Chondrocyte (in vitro differentiated cells): ENCODE measurements at regions not wholly inside any gene's neighbourhood (a gene's known extent, or its start where the extent isn't known, plus 50 kb on each side); places are given as distances from the start of the nearest gene placed in this dataset.

Experiments used
- DNase-seq: peaks from one replicate; pipeline ENCODE4 v3.0.0; 2021; ENCODE audit warnings: mixed read lengths, low spot score
- H3K27ac Mint-ChIP-seq: one replicate; pipeline ENCODE4 v1.8.0; 2021; ENCODE audit warnings: mild to moderate bottlenecking, moderate library complexity, mixed read lengths; ENCODE audit not compliant: unreplicated experiment
- H3K27me3 Mint-ChIP-seq: 2 replicates; pipeline ENCODE4 v1.8.0; 2021; ENCODE audit warnings: low read depth, mixed read lengths
- H3K36me3 Mint-ChIP-seq: 2 replicates; pipeline ENCODE4 v1.8.0; 2021; ENCODE audit warnings: low read depth, mixed read lengths
- H3K4me1 Mint-ChIP-seq: 2 replicates; pipeline ENCODE4 v1.8.0; 2021; ENCODE audit warnings: low read depth, mild to moderate bottlenecking, mixed read lengths
- H3K4me3 Mint-ChIP-seq: one replicate; pipeline ENCODE4 v1.8.0; 2021; ENCODE audit warnings: mild to moderate bottlenecking, moderate library complexity, mixed read lengths; ENCODE audit not compliant: unreplicated experiment
- H3K9me3 Mint-ChIP-seq: 2 replicates; pipeline ENCODE4 v1.8.0; 2021; ENCODE audit warnings: low read depth, mixed read lengths
- TF ChIP-seq, protein P1 (sequence below): fragments of 200-600 bp; sonication (generic); IDR thresholded peaks from 2 replicates; pipeline ENCODE4 v1.5.0; 2021; ENCODE audit warnings: antibody characterized with exemption, mild to moderate bottlenecking, moderate library complexity

DNA sequence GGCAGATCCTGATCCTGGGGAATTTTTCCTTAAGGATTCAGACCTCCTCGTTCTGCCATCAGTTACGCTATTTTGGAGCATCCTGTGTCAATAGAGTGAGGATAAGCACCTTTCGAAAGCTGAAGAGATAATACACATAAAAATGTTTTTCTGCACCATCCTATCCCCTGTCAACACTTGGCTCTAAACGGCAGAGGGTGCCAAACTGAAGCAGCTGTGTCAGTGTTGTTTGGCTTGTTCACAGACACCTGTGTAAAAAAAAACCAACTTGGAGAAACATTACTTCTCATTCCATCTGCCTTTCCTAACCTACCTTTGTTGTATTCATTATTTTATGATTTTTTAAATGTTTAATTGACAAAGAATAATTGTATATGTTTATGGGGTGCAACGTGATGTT is 417.0 kb upstream of the DDI1 start:
- Mint-ChIP-seq H3K4me1 (no peaks in the 10 kb centered on the region), H3K4me3 (no peak overlapping the region), H3K36me3 (peaks cover under 1% of the 10 kb centered on the region), H3K27ac (no peak overlapping the region), H3K9me3 (no peaks in the 10 kb centered on the region), H3K27me3 (peaks cover under 1% of the 10 kb centered on the region)
- DNase-seq: no peak
- TF ChIP-seq, protein P1, sequence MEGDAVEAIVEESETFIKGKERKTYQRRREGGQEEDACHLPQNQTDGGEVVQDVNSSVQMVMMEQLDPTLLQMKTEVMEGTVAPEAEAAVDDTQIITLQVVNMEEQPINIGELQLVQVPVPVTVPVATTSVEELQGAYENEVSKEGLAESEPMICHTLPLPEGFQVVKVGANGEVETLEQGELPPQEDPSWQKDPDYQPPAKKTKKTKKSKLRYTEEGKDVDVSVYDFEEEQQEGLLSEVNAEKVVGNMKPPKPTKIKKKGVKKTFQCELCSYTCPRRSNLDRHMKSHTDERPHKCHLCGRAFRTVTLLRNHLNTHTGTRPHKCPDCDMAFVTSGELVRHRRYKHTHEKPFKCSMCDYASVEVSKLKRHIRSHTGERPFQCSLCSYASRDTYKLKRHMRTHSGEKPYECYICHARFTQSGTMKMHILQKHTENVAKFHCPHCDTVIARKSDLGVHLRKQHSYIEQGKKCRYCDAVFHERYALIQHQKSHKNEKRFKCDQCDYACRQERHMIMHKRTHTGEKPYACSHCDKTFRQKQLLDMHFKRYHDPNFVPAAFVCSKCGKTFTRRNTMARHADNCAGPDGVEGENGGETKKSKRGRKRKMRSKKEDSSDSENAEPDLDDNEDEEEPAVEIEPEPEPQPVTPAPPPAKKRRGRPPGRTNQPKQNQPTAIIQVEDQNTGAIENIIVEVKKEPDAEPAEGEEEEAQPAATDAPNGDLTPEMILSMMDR: peak; percentile 45

DNA sequence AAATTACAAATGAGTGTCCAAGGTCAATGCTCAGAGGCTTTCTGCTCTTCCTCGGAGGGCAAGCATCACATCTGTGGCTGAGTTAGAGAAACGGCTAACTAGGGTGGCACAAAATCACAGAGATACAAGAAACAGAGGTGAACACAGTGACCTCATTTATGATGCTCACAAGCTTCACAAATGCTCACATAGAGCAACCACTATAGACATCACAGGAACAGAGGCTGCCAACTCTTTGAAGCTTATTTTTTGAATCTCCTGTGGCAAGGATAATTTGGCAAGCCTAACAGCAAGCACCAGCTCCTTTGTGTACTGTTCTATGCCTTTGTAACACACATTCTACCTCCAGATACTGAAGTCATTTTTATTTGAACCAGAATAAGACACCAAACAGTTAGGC is 416.5 kb upstream of the DDI1 start:
- no peaks in the 10 kb centered on the region for H3K36me3 Mint-ChIP-seq
- no peak for DNase-seq
- TF ChIP-seq, protein P1: no peak
- no peak overlapping the region for H3K27ac Mint-ChIP-seq
- no peaks in the 10 kb centered on the region for H3K9me3 Mint-ChIP-seq
- peaks cover 2% of the 10 kb centered on the region for H3K4me1 Mint-ChIP-seq
- H3K4me3 Mint-ChIP-seq: no peak overlapping the region
- no peaks in the 10 kb centered on the region for H3K27me3 Mint-ChIP-seq

DNA sequence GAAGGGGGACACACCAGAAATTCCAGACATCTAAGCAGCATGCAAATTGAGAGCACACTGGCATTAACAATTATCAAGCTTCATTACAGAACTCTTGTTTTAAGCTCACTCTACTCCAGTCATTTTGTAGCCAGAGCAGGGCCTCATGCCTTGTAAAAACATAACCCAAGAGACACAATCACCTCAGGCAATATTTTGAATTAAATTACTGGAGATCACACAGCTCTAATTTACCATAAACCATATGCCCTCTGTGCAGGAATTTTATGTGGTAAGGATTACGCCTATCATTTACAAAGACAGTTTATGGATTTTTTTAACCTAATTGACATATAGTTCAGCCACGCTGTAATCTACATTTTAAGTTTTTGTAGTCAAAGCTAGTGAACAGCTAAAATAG is 414.1 kb upstream of the DDI1 start:
- TF ChIP-seq, protein P1: no peak
- H3K4me3 Mint-ChIP-seq: no peak overlapping the region
- H3K36me3 Mint-ChIP-seq: no peaks in the 10 kb centered on the region
- DNase-seq: no peak
- no peaks in the 10 kb centered on the region for H3K27me3 Mint-ChIP-seq
- H3K4me1 Mint-ChIP-seq: peaks cover 12% of the 10 kb centered on the region
- H3K27ac Mint-ChIP-seq: no peak overlapping the region
- H3K9me3 Mint-ChIP-seq: no peaks in the 10 kb centered on the region

DNA sequence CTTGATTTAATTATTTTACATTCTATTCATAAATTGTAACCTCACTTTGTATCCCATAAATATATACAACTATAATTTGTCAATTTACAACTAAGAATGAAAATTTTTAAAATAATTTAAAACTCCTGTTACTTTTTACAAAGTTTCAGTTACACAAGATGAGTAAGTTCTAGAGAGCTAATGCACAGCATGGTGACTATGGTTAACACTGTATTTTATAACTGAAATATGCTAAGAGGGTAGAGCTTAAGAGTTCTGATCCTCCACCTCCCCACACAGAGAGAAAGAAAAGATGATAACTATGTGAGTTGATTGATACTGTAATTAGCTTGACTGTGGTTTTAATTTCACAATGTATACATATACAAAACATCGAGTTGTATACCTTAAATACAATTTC is 412.5 kb upstream of the DDI1 start:
- Mint-ChIP-seq H3K27me3 (no peaks in the 10 kb centered on the region), H3K36me3 (no peaks in the 10 kb centered on the region), H3K9me3 (no peaks in the 10 kb centered on the region), H3K27ac (no peak overlapping the region), H3K4me3 (no peak overlapping the region), H3K4me1 (peaks cover 15% of the 10 kb centered on the region)
- TF ChIP-seq, protein P1: no peak
- no peak for DNase-seq

DNA sequence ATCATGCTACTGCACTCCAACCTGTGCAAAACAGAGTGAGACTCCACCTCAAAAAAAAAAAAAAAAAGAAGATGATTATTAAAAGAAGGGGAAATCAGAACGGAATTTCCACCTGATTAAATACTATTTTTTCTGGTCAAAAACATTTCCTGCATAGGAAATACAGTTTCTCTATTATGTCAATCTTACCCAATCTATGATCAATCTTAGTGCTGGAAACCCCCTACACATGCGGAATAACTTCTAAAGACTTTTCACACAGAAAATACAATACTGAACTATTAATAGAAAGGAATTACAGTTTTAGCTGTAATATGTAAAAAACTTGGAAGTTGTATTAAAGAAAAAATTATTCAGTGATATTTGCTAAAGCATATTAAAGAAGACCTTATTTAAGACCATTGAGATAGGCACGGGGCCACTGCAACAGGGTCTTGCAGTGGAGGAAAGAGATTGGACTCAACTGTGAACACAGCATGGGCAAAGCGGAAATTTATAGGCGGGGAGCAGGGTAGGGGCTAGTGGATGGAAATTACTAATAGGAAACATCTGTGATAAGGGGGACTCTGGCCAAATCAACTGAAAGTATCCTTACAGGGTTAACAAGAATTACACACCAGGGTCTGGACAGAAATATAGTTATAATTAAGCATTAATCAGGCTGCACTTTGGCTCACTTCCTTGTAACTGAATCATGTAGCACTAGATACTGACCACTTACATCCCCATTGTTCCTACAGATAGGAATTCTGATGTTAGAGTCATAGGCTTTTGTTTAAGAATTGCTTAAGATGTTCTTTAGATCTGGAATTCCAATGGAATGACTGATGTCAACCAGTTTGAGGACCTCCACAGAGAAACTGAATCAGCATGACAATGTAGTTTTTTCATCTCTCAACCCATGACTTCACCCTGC is 411.5 kb upstream of the DDI1 start:
- TF ChIP-seq, protein P1: no peak
- no peaks in the 10 kb centered on the region for H3K27me3 Mint-ChIP-seq
- H3K9me3 Mint-ChIP-seq: no peaks in the 10 kb centered on the region
- peaks cover 15% of the 10 kb centered on the region for H3K4me1 Mint-ChIP-seq
- no peak overlapping the region for H3K4me3 Mint-ChIP-seq
- H3K27ac Mint-ChIP-seq: peak overlapping the region; percentile 37
- DNase-seq: no peak
- no peaks in the 10 kb centered on the region for H3K36me3 Mint-ChIP-seq
